ENCODE measurements at regions not wholly inside any gene's neighbourhood (a gene's known extent, or its start where the extent isn't known, plus 50 kb on each side); places are given as distances from the start of the nearest gene placed in this dataset.

GRCh38 chr14:75335571-75335970, 56.9 kb downstream of the FOS start:
- TF ChIP-seq POLR2A (IDR thresholded peaks at IDR 0.05; ENCODE audit: low read depth): no peak
- TF ChIP-seq CTCF (IDR thresholded peaks at IDR 0.05): no peak

All from esophagus muscularis mucosa (tissue), 3 donors.